Psoas muscle (tissue), 7 donors: ENCODE measurements at regions not wholly inside any gene's neighbourhood (a gene's known extent, or its start where the extent isn't known, plus 50 kb on each side); places are given as distances from the start of the nearest gene placed in this dataset.

ENCODE experiments used
- ATAC-seq, 4 donors: fragments of 200-7000 bp; cut with Tn5 transposase; one replicate each; pipeline ENCODE4 v1.9.1; 2020; ENCODE audit warnings: moderate library complexity in 3 of 4, mild to moderate bottlenecking in 2 of 4
- DNase-seq, 2 donors: peaks; one replicate each; pipeline ENCODE4 v3.0.0-alpha.2; 2020
- H3K27ac ChIP-seq: fragments of 200-600 bp; one replicate; pipeline ENCODE4 v1.8.0; 2022
- H3K27me3 ChIP-seq, 3 donors: fragments of 200-600 bp in 1 of 3; one replicate each; pipeline versions ENCODE4 v1.6.1 to v1.8.0; 2013 to 2022; ENCODE audit warnings: low read length in 2 of 3, mild to moderate bottlenecking in 2 of 3, moderate library complexity in 1 of 3; ENCODE audit not compliant: insufficient read depth in 3 of 3
- H3K36me3 ChIP-seq, 2 donors: fragments of 200-600 bp in 1 of 2; one replicate each; pipeline versions ENCODE4 v1.6.1 to v1.8.0; 2013 to 2022; ENCODE audit warnings: low read depth in 1 of 2, mild to moderate bottlenecking in 1 of 2, moderate library complexity in 1 of 2; ENCODE audit not compliant: insufficient read depth in 1 of 2
- H3K4me1 ChIP-seq: fragments of 200-600 bp; one replicate; pipeline ENCODE4 v1.8.0; 2022
- H3K4me3 ChIP-seq: fragments of 200-600 bp; one replicate; pipeline ENCODE4 v1.8.0; 2022; ENCODE audit warnings: mild to moderate bottlenecking
- H3K9me3 ChIP-seq: fragments of 200-600 bp; one replicate; pipeline ENCODE4 v1.8.0; 2022
- WGBS, 3 donors: extraction: QIAGEN DNeasy Blood & Tissue Kit; methylation state at CpG; one replicate each; pipeline versions ENCODE4 v1.1.6 to v1.1.7; 2013; 5-methylcytosine and 5-hydroxymethylcytosine counted together
- intact Hi-C, 2 donors: fragments of 100-400 bp; cut with DNase I; formaldehyde crosslinking; loops; one replicate each; pipeline versions ENCODE4 v1.11.0 to v1.14.2; 2022
- TF ChIP-seq, protein P1 (sequence below): fragments of 200-600 bp; IDR thresholded peaks from one replicate; pipeline ENCODE4 v1.8.0; 2022; ENCODE audit warnings: antibody characterized with exemption
- donor health status: healthy with polysubstance abuse.
- donor health status: DM: no; HTN: no; CAD: no; lungs with moderate emphysema.
- donor health status: Bipolar disorder and iron deficiency.
- donor health status: healthy.
- donor health status: DM: yes; HTN: yes; CAD: no.
- donor health status: DM: no; HTN: no; CAD: no.
- donor health status: DM: yes; HTN: yes; CAD: no.

DNA sequence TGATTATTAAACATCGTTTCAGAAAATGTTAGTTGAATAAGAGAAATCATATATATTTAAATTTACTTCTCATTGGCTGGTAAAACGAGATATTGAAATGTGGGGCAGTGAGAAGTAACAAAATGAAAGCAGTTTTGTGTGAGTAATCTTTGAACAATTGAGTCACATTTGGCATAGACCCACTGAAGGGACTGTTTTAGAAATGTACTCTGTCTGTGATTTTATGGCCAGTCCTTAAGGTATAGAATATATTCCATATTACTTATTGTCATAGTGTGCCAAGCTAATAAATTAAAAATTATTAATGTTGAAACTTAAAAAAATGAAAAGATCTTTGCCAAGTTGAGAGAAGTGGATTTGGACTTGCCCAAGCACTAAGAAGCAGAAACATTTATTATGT is 222.4 kb upstream of the COL3A1 start:
- no peaks in the 10 kb centered on the region for H3K9me3 ChIP-seq
- DNase-seq = no peak
- intact Hi-C loops = no loop called here
- H3K4me1 ChIP-seq = no peaks in the 10 kb centered on the region
- no peak overlapping the region for H3K4me3 ChIP-seq
- 69 to 77% (median 69%) methylated on average over 2 of the region's 2 CpGs for WGBS, 3 donors
- TF ChIP-seq, protein P1, sequence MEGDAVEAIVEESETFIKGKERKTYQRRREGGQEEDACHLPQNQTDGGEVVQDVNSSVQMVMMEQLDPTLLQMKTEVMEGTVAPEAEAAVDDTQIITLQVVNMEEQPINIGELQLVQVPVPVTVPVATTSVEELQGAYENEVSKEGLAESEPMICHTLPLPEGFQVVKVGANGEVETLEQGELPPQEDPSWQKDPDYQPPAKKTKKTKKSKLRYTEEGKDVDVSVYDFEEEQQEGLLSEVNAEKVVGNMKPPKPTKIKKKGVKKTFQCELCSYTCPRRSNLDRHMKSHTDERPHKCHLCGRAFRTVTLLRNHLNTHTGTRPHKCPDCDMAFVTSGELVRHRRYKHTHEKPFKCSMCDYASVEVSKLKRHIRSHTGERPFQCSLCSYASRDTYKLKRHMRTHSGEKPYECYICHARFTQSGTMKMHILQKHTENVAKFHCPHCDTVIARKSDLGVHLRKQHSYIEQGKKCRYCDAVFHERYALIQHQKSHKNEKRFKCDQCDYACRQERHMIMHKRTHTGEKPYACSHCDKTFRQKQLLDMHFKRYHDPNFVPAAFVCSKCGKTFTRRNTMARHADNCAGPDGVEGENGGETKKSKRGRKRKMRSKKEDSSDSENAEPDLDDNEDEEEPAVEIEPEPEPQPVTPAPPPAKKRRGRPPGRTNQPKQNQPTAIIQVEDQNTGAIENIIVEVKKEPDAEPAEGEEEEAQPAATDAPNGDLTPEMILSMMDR = no peak
- no peak for ATAC-seq
- H3K27me3 ChIP-seq = no peaks in the 10 kb centered on the region
- H3K36me3 ChIP-seq = no peaks in the 10 kb centered on the region
- no peak overlapping the region for H3K27ac ChIP-seq

DNA sequence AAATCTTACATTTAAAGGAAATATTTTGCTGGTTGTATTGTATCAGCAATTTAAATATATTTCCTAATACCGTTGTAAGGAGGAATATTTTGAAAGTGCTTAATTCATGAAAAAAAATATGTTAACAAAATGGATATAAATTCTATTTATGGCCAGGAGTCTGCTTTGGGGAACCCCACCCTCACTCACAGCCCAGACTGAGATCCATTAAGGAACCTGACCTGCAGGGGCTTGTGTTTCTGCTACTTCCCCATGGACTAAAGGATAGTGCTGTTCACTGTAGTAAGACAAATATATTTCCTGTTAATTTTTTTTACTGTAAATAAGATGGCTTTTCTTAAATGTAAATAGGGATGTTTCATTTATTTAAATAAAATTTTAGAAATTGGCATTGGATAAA is 221.9 kb upstream of the COL3A1 start:
- intact Hi-C loops = no loop called here
- Histone ChIP-seq H3K9me3 (no peaks in the 10 kb centered on the region), H3K36me3 (no peaks in the 10 kb centered on the region), H3K27ac (no peak overlapping the region), H3K27me3 (no peaks in the 10 kb centered on the region), H3K4me1 (no peaks in the 10 kb centered on the region), H3K4me3 (no peak overlapping the region)
- WGBS, 3 donors = 82 to 90% (median 86%) methylated on average over 1 of the region's 1 CpG
- DNase-seq (no peak), ATAC-seq (no peak)
- TF ChIP-seq, protein P1 = no peak

GRCh38 chr2:188762151-188762550 is 212.0 kb upstream of the COL3A1 start:
- Histone ChIP-seq H3K4me3 (no peak overlapping the region), H3K4me1 (no peaks in the 10 kb centered on the region), H3K27ac (no peak overlapping the region), H3K36me3 (no peaks in the 10 kb centered on the region), H3K9me3 (no peaks in the 10 kb centered on the region), H3K27me3 (no peaks in the 10 kb centered on the region)
- ATAC-seq (no peak), DNase-seq (no peak)
- TF ChIP-seq, protein P1 = no peak
- intact Hi-C loops = no loop called here
- WGBS, 3 donors = 89 to 90% (median 90%) methylated on average over 2 of the region's 2 CpGs

- intact Hi-C loops = no loop called here
- no peaks in the 10 kb centered on the region for H3K36me3 ChIP-seq
- no peak for ATAC-seq
- WGBS, 3 donors = 46 to 53% (median 53%) methylated on average over 3 of the region's 3 CpGs
- no peak for DNase-seq
- no peak overlapping the region for H3K27ac ChIP-seq
- TF ChIP-seq, protein P1 = no peak
- H3K4me1 ChIP-seq = no peaks in the 10 kb centered on the region
- no peaks in the 10 kb centered on the region for H3K9me3 ChIP-seq
- no peaks in the 10 kb centered on the region for H3K27me3 ChIP-seq
- no peak overlapping the region for H3K4me3 ChIP-seq
Measured at GRCh38 chr2:188765522-188766470, 208.4 kb upstream of the COL3A1 start.
